ENCODE measurements at regions not wholly inside any gene's neighbourhood (a gene's known extent, or its start where the extent isn't known, plus 50 kb on each side); places are given as distances from the start of the nearest gene placed in this dataset.

- TF ChIP-seq YY1 (IDR thresholded peaks at IDR 0.05; ENCODE audit: insufficient read depth, insufficient read length) (no peak), SUZ12 (IDR thresholded peaks at IDR 0.05; ENCODE audit: extremely low read depth, insufficient read depth, insufficient read length) (no peak)
These were observed 921.6 kb upstream of the PCDH20 start for GRCh38 chr13:62337109-62337880.
